MM.1S (cell line): ENCODE measurements at regions not wholly inside any gene's neighbourhood (a gene's known extent, or its start where the extent isn't known, plus 50 kb on each side); places are given as distances from the start of the nearest gene placed in this dataset.

Experiments used
- DNase-seq: peaks from one replicate; pipeline ENCODE4 v3.0.0-alpha.2; 2015
- H2AFZ ChIP-seq: fragments of 300-600 bp; sonication (generic); 2 replicates; pipeline ENCODE4 v1.6.0; 2016; ENCODE audit warnings: antibody characterized with exemption, low read length
- H3F3A ChIP-seq: fragments of 300-600 bp; sonication (generic); 2 replicates; pipeline ENCODE4 v1.6.1; 2016; ENCODE audit warnings: mild to moderate bottlenecking, antibody characterized with exemption, low read length, moderate library complexity, mixed read lengths; ENCODE audit not compliant: insufficient read depth
- H3K27ac ChIP-seq: fragments of 300-600 bp; sonication (generic); 2 replicates; pipeline ENCODE4 v1.5.1; 2016; ENCODE audit warnings: mild to moderate bottlenecking, low read length
- H3K27me3 ChIP-seq: fragments of 300-600 bp; sonication (generic); replicated peaks from 2 replicates; pipeline ENCODE4 v1.6.0; 2016; ENCODE audit warnings: low read length; ENCODE audit not compliant: insufficient read depth
- H3K36me3 ChIP-seq: fragments of 300-600 bp; sonication (generic); replicated peaks from 2 replicates; pipeline ENCODE4 v1.6.1; 2016; ENCODE audit warnings: mild to moderate bottlenecking, low read length, mixed read lengths; ENCODE audit not compliant: insufficient read depth
- H3K4me1 ChIP-seq: fragments of 300-600 bp; sonication (generic); 2 replicates; pipeline ENCODE4 v1.6.1; 2016; ENCODE audit warnings: low read length, mixed read lengths
- H3K4me2 ChIP-seq: fragments of 300-600 bp; sonication (generic); 2 replicates; pipeline ENCODE4 v1.6.0; 2016; ENCODE audit warnings: low read depth, low read length
- H3K4me3 ChIP-seq: fragments of 300-600 bp; sonication (generic); 2 replicates; pipeline ENCODE4 v1.5.1; 2016; ENCODE audit warnings: low read length, mixed read lengths
- H3K79me2 ChIP-seq: fragments of 300-600 bp; sonication (generic); 2 replicates; pipeline ENCODE4 v1.6.1; 2016; ENCODE audit warnings: mixed run types, low read length, mixed read lengths
- H3K9ac ChIP-seq: fragments of 300-600 bp; sonication (generic); 2 replicates; pipeline ENCODE4 v1.6.1; 2016; ENCODE audit warnings: low read length, mixed read lengths
- H3K9me2 ChIP-seq: fragments of 300-600 bp; sonication (generic); replicated peaks from 2 replicates; pipeline ENCODE4 v1.6.1; 2016; ENCODE audit warnings: mild to moderate bottlenecking, low read length, mixed read lengths; ENCODE audit not compliant: insufficient read depth
- H3K9me3 ChIP-seq: fragments of 300-600 bp; sonication (generic); replicated peaks from 2 replicates; pipeline ENCODE4 v1.6.1; 2016; ENCODE audit warnings: mild to moderate bottlenecking, low read length, mixed read lengths; ENCODE audit not compliant: insufficient read depth
- H4K20me1 ChIP-seq: fragments of 300-600 bp; sonication (generic); 2 replicates; pipeline ENCODE4 v1.6.1; 2016; ENCODE audit warnings: mild to moderate bottlenecking, low read length, moderate library complexity, mixed read lengths; ENCODE audit not compliant: insufficient read depth
- CTCF ChIP-seq: fragments of 300-600 bp; sonication (generic); IDR thresholded peaks from 2 replicates; pipeline ENCODE4 v1.5.1; 2016; ENCODE audit warnings: antibody characterized with exemption, low read length, mixed read lengths
- EZH2 ChIP-seq: fragments of 300-600 bp; sonication (generic); optimal IDR thresholded peaks from 2 replicates; pipeline ENCODE3; 2017; ENCODE audit warnings: low read depth, mild to moderate bottlenecking, antibody characterized with exemption, low read length, mixed read lengths
- EZH2phosphoT487 ChIP-seq: fragments of 300-600 bp; sonication (generic); IDR thresholded peaks from 2 replicates; pipeline ENCODE4 v1.6.1; 2018; ENCODE audit warnings: antibody characterized with exemption, low read length

GRCh38 chr1:60637651-60638050, 444.7 kb upstream of the NFIA start:
- no peak for DNase-seq
- no peaks in the 10 kb centered on the region for H3K9me3 ChIP-seq
- no peaks in the 10 kb centered on the region for H3K79me2 ChIP-seq
- no peak for TF ChIP-seq EZH2
- no peak for TF ChIP-seq CTCF
- H3K4me3 ChIP-seq: no peak overlapping the region
- H3F3A ChIP-seq: no peaks in the 10 kb centered on the region
- no peak overlapping the region for H3K27ac ChIP-seq
- no peak overlapping the region for H3K4me2 ChIP-seq
- H3K9me2 ChIP-seq: no peaks in the 10 kb centered on the region
- no peaks in the 10 kb centered on the region for H3K4me1 ChIP-seq
- H2AFZ ChIP-seq: no peak overlapping the region
- H4K20me1 ChIP-seq: no peaks in the 10 kb centered on the region
- H3K9ac ChIP-seq: no peak overlapping the region
- H3K27me3 ChIP-seq: no peaks in the 10 kb centered on the region
- no peaks in the 10 kb centered on the region for H3K36me3 ChIP-seq

GRCh38 chr1:60636946-60637345, 445.4 kb upstream of the NFIA start:
- no peak for DNase-seq
- Histone ChIP-seq H3K4me2 (no peak overlapping the region), H4K20me1 (no peaks in the 10 kb centered on the region), H3F3A (no peaks in the 10 kb centered on the region), H3K9ac (no peak overlapping the region), H2AFZ (no peak overlapping the region), H3K36me3 (no peaks in the 10 kb centered on the region), H3K4me1 (no peaks in the 10 kb centered on the region), H3K4me3 (no peak overlapping the region), H3K9me3 (no peaks in the 10 kb centered on the region), H3K27ac (no peak overlapping the region), H3K27me3 (no peaks in the 10 kb centered on the region), H3K9me2 (no peaks in the 10 kb centered on the region), H3K79me2 (no peaks in the 10 kb centered on the region)
- no peak for TF ChIP-seq CTCF
- no peak for TF ChIP-seq EZH2
- TF ChIP-seq EZH2phosphoT487: no peak

GRCh38 chr1:60634106-60634505, 448.3 kb upstream of the NFIA start:
- Histone ChIP-seq H3F3A (no peaks in the 10 kb centered on the region), H3K27ac (no peak overlapping the region), H3K9me2 (no peaks in the 10 kb centered on the region), H3K36me3 (no peaks in the 10 kb centered on the region), H3K4me1 (no peaks in the 10 kb centered on the region), H3K9ac (no peak overlapping the region), H3K79me2 (no peaks in the 10 kb centered on the region), H3K4me2 (no peak overlapping the region), H3K4me3 (no peak overlapping the region), H3K27me3 (no peaks in the 10 kb centered on the region), H4K20me1 (no peaks in the 10 kb centered on the region), H3K9me3 (no peaks in the 10 kb centered on the region), H2AFZ (no peak overlapping the region)
- no peak for DNase-seq
- TF ChIP-seq EZH2: no peak
- TF ChIP-seq CTCF: no peak
- no peak for TF ChIP-seq EZH2phosphoT487
